Colonic mucosa (tissue), 4 donors: ENCODE measurements at regions not wholly inside any gene's neighbourhood (a gene's known extent, or its start where the extent isn't known, plus 50 kb on each side); places are given as distances from the start of the nearest gene placed in this dataset.

Source experiments
- DNase-seq: peaks from one replicate; pipeline ENCODE4 v3.0.0-alpha.2; 2020
- H3K27ac ChIP-seq: fragments of 200-600 bp; one replicate; pipeline ENCODE4 v1.8.0; 2021
- H3K27me3 ChIP-seq: fragments of 200-600 bp; one replicate; pipeline ENCODE4 v1.8.0; 2021
- H3K36me3 ChIP-seq: fragments of 200-600 bp; one replicate; pipeline ENCODE4 v1.8.0; 2021
- H3K4me1 ChIP-seq: fragments of 200-600 bp; one replicate; pipeline ENCODE4 v1.8.0; 2021; ENCODE audit warnings: mild to moderate bottlenecking
- H3K4me3 ChIP-seq: fragments of 200-600 bp; one replicate; pipeline ENCODE4 v1.8.0; 2021
- H3K9ac ChIP-seq, 2 donors: one replicate each; pipeline ENCODE4 v1.7.0; 2013; ENCODE audit warnings: control low read depth in 2 of 2, low read depth in 2 of 2, low read length in 2 of 2
- H3K9me3 ChIP-seq: fragments of 200-600 bp; one replicate; pipeline ENCODE4 v1.8.0; 2021
- CTCF ChIP-seq: fragments of 200-600 bp; IDR thresholded peaks from one replicate; pipeline ENCODE4 v1.8.0; 2022; ENCODE audit warnings: antibody characterized with exemption, mild to moderate bottlenecking
- intact Hi-C: fragments of 100-400 bp; cut with DNase I; formaldehyde crosslinking; loops from one replicate; pipeline ENCODE4 v1.14.1; 2022
- donor health status: healthy.
- donor health status: DM: no; HTN: no; CAD: no.
- donor health status: DM: no; HTN: no; CAD: no.

GRCh38 chr5:104237586-104237985 is 675.0 kb upstream of the NUDT12 start:
- no peak for TF ChIP-seq CTCF
- no peak overlapping the region for H3K27ac ChIP-seq
- no peak overlapping the region for H3K9ac ChIP-seq
- no peak overlapping the region for H3K4me3 ChIP-seq
- H3K27me3 ChIP-seq = no peaks in the 10 kb centered on the region
- H3K4me1 ChIP-seq = no peaks in the 10 kb centered on the region
- intact Hi-C loops = no loop called here
- H3K36me3 ChIP-seq = no peaks in the 10 kb centered on the region
- DNase-seq = no peak
- H3K9me3 ChIP-seq = no peaks in the 10 kb centered on the region

GRCh38 chr5:104223885-104224773 is 661.5 kb upstream of the NUDT12 start:
- Histone ChIP-seq H3K9me3 (no peaks in the 10 kb centered on the region), H3K4me3 (no peak overlapping the region), H3K27ac (no peak overlapping the region), H3K27me3 (no peaks in the 10 kb centered on the region), H3K9ac (no peak overlapping the region), H3K36me3 (no peaks in the 10 kb centered on the region), H3K4me1 (no peaks in the 10 kb centered on the region)
- no peak for TF ChIP-seq CTCF
- intact Hi-C loops = no loop called here
- no peak for DNase-seq

DNA sequence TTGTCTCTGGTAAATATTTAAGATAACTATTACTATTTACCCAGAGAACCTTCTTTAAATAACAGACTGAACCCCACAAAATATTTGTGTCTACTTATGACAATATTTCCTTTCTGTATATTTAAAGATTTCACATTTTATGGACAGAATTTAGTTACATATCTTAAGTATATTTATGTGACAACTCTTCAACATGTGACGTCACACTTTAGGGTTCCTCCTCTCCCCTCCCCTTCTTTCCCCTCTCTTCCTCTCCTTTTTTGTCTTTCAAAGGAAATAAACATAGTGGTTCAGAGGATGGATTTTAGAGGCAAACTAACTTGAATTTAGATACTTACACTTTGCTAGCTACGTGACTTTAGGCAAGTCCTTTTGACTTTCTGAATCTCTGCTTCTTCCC is 655.6 kb upstream of the NUDT12 start:
- no peaks in the 10 kb centered on the region for H3K36me3 ChIP-seq
- H3K9ac ChIP-seq = no peak overlapping the region
- H3K27ac ChIP-seq = no peak overlapping the region
- no peak for TF ChIP-seq CTCF
- H3K4me3 ChIP-seq = no peak overlapping the region
- H3K9me3 ChIP-seq = no peaks in the 10 kb centered on the region
- no peak for DNase-seq
- intact Hi-C loops = no loop called here
- no peaks in the 10 kb centered on the region for H3K4me1 ChIP-seq
- H3K27me3 ChIP-seq = no peaks in the 10 kb centered on the region

GRCh38 chr5:104213216-104213615 is 650.6 kb upstream of the NUDT12 start:
- no peak for DNase-seq
- Histone ChIP-seq H3K27ac (no peak overlapping the region), H3K4me3 (no peak overlapping the region), H3K9ac (no peak overlapping the region), H3K9me3 (no peaks in the 10 kb centered on the region), H3K36me3 (no peaks in the 10 kb centered on the region), H3K4me1 (no peaks in the 10 kb centered on the region), H3K27me3 (no peaks in the 10 kb centered on the region)
- no peak for TF ChIP-seq CTCF
- intact Hi-C loops = no loop called here

DNA sequence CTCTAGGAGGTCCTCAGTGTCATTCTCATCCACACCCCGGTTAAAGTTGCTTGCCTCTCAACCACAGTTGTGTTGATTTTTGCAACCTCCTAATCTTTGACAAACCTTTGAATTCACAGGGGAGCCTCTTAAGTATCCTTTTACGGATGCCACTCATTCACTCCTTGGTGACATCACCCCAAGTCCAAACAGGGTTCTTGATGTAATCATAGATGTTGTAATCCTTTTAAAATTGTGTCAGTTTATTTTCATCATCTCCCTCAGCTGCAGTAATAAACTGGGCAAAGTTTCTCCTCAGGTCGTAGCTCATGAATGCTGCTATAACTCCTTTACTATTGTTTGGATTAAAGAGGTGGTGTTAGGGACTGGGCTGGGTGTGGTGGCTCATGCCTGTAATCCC is 637.2 kb upstream of the NUDT12 start:
- Histone ChIP-seq H3K4me3 (no peak overlapping the region), H3K9ac (no peak overlapping the region), H3K9me3 (no peaks in the 10 kb centered on the region), H3K36me3 (no peaks in the 10 kb centered on the region), H3K27ac (no peak overlapping the region), H3K27me3 (no peaks in the 10 kb centered on the region), H3K4me1 (no peaks in the 10 kb centered on the region)
- DNase-seq = no peak
- TF ChIP-seq CTCF = no peak
- intact Hi-C loops = no loop called here
